Ectodermal cell (in vitro differentiated cells): ENCODE measurements at regions not wholly inside any gene's neighbourhood (a gene's known extent, or its start where the extent isn't known, plus 50 kb on each side); places are given as distances from the start of the nearest gene placed in this dataset.
"Not testable (repeated sequence)": the region's sequence is repeated elsewhere in the genome, so short reads cannot be mapped to it uniquely, and the experiment has no call there.

ENCODE experiments used
- H3K27ac ChIP-seq: 2 replicates; pipeline ENCODE4 v1.7.0; 2013; ENCODE audit warnings: mild to moderate bottlenecking, low read depth, low read length; ENCODE audit not compliant: insufficient read depth, poor library complexity, severe bottlenecking
- H3K27me3 ChIP-seq: 2 replicates; pipeline ENCODE4 v1.7.0; 2013; ENCODE audit warnings: mild to moderate bottlenecking, low read length; ENCODE audit not compliant: insufficient read depth, control insufficient read depth, poor library complexity, severe bottlenecking
- H3K36me3 ChIP-seq: one replicate; pipeline ENCODE4 v1.7.0; 2013; ENCODE audit warnings: low read length; ENCODE audit not compliant: control insufficient read depth, insufficient read depth
- H3K4me1 ChIP-seq: one replicate; pipeline ENCODE4 v1.7.0; 2013; ENCODE audit warnings: low read length; ENCODE audit not compliant: control insufficient read depth, insufficient read depth
- H3K4me3 ChIP-seq: 2 replicates; pipeline ENCODE4 v1.7.0; 2013; ENCODE audit warnings: low read depth, low read length, control low read depth; ENCODE audit not compliant: insufficient read depth
- H3K9me3 ChIP-seq: 2 replicates; pipeline ENCODE4 v1.7.0; 2013; ENCODE audit warnings: mild to moderate bottlenecking, low read length, moderate library complexity; ENCODE audit not compliant: control insufficient read depth
- WGBS, 2 experiments: methylation state at CpG; one replicate each; pipeline ENCODE4 v1.1.7; 2013; ENCODE audit warnings: missing lambda C conversion rate in 2 of 2; 5-methylcytosine and 5-hydroxymethylcytosine counted together

DNA sequence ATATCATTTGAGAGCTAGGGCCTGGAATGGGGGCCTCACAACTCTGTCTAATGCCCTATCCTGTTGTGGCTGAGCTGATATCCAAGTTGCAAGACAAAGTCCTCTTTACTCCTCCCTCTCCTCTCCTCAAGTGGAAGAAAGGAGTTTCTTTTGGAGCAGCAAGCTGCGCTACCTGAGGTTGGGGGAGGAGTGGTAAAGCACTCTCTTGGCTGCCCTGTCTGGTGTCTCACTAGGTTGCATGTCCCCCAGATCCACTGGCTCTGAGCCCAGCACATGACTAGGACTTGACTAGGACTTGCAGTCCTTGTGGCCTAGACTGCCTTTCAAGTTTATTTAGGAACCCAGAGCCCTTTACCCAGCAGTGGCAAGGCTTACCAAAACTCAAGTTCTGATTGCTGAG lies 141.1 kb upstream of the SETMAR start:
- H3K36me3 ChIP-seq: no peaks in the 10 kb centered on the region
- H3K27ac ChIP-seq: no peak overlapping the region
- no peaks in the 10 kb centered on the region for H3K27me3 ChIP-seq
- H3K4me3 ChIP-seq: no peak overlapping the region
- H3K4me1 ChIP-seq: no peaks in the 10 kb centered on the region
- 91 to 100% methylated on average over 1 of the region's 1 CpG for WGBS, 2 experiments
- H3K9me3 ChIP-seq: no peaks in the 10 kb centered on the region

DNA sequence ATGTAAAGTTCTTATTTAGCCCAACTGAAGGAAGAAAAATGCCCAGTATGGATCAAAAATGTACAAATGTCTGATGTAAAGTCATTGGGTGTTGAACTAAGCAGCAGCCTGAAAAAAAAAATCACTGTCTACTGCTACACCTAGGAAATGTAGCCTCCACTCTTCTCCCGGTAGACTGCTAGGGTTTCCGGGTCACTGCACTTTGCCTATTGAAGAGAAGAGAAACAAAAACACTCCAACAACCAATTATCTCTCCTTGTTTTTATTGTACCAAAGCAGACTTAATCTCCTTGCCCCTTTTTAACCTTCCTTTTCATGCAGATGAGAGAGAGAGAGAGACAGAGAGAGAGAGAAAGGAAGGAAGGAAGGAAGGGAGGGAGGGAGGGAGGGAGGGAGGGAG lies 140.2 kb upstream of the SETMAR start:
- H3K27ac ChIP-seq: no peak overlapping the region
- no peaks in the 10 kb centered on the region for H3K36me3 ChIP-seq
- no peak overlapping the region for H3K4me3 ChIP-seq
- 76 to 86% methylated on average over 2 of the region's 2 CpGs for WGBS, 2 experiments
- H3K27me3 ChIP-seq: no peaks in the 10 kb centered on the region
- no peaks in the 10 kb centered on the region for H3K9me3 ChIP-seq
- H3K4me1 ChIP-seq: no peaks in the 10 kb centered on the region

DNA sequence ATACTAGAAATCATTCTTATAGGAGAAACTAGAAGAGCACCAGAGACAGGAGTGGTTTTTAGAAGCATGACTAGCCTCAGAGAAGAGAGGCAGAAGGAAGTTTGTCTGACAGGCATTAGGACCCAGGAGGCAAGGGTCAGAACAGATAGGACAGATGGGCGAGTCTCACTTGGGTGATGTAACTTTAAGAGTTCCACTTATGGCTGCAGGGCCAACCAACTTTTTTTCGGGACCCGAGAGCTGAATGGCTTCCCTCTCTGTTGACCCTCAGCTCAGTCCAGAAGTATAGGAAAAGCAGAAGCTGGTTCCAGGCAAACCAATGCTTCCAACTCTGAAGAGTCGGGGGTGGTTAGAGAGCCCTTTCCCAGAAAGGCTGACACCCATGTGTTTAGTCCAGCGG lies 136.6 kb upstream of the SETMAR start:
- no peak overlapping the region for H3K4me3 ChIP-seq
- 89 to 94% methylated on average over 5 of the region's 5 CpGs for WGBS, 2 experiments

DNA sequence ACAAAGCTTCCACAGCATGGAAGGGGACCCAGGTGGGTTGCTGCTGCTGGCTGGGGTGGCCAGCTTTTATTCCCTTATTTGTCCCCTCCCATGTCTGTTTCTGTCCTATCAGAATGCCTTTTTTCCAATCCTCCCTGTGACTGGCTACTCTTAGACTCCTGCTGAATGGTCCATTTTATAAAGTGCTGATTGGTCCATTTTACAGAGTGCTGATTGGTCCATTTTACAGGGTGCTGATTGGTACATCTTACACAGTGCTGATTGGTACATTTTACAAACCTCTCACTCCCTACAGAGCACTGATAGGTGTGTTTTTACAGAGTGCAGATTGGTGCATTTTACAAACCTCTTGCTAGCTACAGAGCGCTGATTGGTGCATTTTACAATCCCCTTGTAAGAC lies 135.9 kb upstream of the SETMAR start:
- H3K9me3 ChIP-seq, H3K4me3 ChIP-seq, H3K4me1 ChIP-seq, H3K36me3 ChIP-seq, H3K27me3 ChIP-seq, H3K27ac ChIP-seq: not testable (repeated sequence)
- WGBS, 2 experiments: 85 to 98% methylated on average over 1 of the region's 1 CpG

More for the DNA sequence above, 136.6 kb upstream of the SETMAR start:
- no peak overlapping the region for H3K27ac ChIP-seq
- H3K36me3 ChIP-seq: no peaks in the 10 kb centered on the region
- H3K4me1 ChIP-seq: no peaks in the 10 kb centered on the region
- H3K27me3 ChIP-seq: no peaks in the 10 kb centered on the region
- no peaks in the 10 kb centered on the region for H3K9me3 ChIP-seq

DNA sequence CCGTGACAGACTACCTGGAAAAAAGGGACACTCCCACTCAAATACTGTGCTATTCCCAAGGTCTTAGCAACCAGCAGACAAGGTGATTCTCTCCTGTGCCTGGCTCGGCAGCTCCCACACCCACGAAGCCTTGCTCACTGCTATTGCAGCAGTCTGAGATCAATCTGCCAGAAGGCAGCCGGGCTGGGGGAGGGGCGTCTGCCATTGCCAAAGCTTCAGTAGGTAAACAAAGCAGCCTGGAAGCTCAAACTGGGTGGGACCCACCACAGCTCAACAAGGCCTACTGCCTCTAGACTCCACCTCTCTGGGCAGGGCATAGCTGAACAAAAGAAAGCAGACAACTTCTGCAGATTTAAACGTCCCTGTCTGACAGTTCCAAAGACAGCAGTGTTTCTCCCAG lies 128.4 kb upstream of the SETMAR start:
- 88 to 89% methylated on average over 6 of the region's 6 CpGs for WGBS, 2 experiments
- Histone ChIP-seq H3K36me3 (no peaks in the 10 kb centered on the region), H3K4me3 (no peak overlapping the region), H3K9me3 (no peaks in the 10 kb centered on the region), H3K27ac (no peak overlapping the region), H3K4me1 (no peaks in the 10 kb centered on the region), H3K27me3 (no peaks in the 10 kb centered on the region)

DNA sequence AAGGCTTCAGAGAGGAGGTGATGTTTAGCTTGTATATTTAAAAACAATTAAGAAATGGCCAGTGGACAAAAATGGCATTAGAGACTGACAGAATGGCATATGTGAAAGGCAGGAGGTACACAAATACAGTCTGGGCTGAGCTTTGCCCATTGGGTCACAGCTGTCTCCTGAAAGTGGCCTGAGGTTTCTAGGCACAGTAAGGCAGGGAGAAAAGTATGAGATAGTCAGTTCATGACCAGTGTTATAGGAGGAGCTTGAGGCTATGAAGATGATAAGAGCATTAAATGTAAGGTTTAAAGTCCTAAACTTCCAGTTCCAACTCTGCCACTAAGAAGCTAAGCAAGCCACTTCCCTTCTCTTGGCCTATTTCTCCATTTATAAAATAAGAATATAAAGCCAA lies 111.2 kb upstream of the SETMAR start:
- no peaks in the 10 kb centered on the region for H3K27me3 ChIP-seq
- no peaks in the 10 kb centered on the region for H3K36me3 ChIP-seq
- no peak overlapping the region for H3K4me3 ChIP-seq
- H3K27ac ChIP-seq: no peak overlapping the region
- no peaks in the 10 kb centered on the region for H3K4me1 ChIP-seq
- peaks cover 2% of the 10 kb centered on the region for H3K9me3 ChIP-seq

DNA sequence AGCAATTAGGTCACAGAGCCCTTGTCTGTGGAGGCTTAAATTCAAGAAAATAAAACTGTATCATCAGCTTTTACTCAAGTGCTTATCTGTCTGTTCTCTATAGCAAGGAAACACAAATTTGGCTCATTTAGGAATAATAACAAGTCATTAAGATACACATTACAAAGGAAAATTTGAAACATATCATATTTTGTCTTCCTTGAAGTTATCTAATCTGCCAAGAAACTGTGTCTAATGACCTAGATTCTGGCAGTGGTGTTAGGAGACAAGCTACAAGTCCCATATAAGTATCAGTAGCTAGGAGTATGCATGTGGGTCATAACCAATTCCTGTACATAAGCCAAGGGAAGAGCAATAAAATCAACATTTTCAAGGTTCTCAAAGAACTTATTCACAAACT lies 108.2 kb upstream of the SETMAR start:
- Histone ChIP-seq H3K9me3 (peaks cover 2% of the 10 kb centered on the region), H3K27me3 (no peaks in the 10 kb centered on the region), H3K27ac (no peak overlapping the region), H3K36me3 (no peaks in the 10 kb centered on the region), H3K4me1 (no peaks in the 10 kb centered on the region), H3K4me3 (no peak overlapping the region)

DNA sequence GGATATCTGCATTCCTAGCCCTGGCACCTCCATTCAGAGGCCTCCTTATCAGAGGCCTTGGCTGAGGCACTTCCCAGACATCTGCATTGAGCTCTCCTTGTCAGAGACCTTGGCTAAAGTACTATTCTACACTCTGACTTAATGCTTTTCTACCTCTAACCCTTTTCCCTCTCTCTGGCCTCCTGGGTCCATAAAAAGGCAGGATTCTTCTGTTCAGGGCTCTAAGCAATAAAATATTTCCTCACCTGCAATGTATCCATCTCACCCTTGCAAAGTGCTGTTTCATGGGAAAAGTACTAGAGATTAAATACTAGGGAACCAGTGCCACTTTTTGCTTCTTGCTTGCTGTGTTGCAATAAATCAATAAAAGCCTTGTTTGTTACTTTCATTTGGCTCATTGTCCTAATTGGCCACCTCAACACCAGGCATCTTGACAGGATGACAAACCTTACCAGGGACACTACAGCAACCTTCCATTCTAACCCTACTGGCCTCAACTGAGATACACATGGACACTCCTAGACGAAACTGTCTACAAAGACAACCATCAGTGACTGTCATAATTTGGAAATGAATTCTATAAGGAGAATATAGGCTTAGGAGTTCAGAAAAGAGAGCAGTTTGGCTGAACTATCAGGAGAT lies 106.5 kb upstream of the SETMAR start:
- Histone ChIP-seq H3K36me3 (no peaks in the 10 kb centered on the region), H3K27ac (no peak overlapping the region), H3K27me3 (no peaks in the 10 kb centered on the region), H3K4me1 (no peaks in the 10 kb centered on the region), H3K4me3 (no peak overlapping the region), H3K9me3 (peaks cover 2% of the 10 kb centered on the region)
- 93% methylated on average over 1 of the region's 1 CpG; no CpG with 5 or more reads in 1 of the 2 experiments for WGBS, 2 experiments

DNA sequence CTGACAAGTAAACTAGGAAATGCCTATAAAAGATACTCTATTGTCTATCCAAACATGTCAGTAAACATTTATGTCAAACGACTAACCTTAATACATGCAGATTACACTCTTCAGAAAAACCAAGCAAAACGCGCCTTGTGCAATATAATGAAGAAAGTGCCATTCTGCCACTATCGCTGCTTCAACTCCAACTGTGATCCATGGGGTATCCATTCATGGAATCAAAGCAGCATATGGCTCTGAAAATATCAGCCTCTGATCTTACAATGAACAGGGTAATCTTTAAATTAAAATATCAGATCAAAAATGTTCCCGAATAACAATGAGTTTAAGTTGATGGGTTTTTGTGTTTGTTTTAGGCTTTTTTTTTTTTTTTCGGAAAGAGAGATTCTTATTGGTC lies 105.5 kb upstream of the SETMAR start:
- Histone ChIP-seq H3K27ac (no peak overlapping the region), H3K36me3 (no peaks in the 10 kb centered on the region), H3K9me3 (peaks cover 2% of the 10 kb centered on the region), H3K27me3 (no peaks in the 10 kb centered on the region), H3K4me1 (no peaks in the 10 kb centered on the region), H3K4me3 (no peak overlapping the region)
- WGBS, 2 experiments: 94 to 96% methylated on average over 4 to 5 of the region's 6 CpGs

DNA sequence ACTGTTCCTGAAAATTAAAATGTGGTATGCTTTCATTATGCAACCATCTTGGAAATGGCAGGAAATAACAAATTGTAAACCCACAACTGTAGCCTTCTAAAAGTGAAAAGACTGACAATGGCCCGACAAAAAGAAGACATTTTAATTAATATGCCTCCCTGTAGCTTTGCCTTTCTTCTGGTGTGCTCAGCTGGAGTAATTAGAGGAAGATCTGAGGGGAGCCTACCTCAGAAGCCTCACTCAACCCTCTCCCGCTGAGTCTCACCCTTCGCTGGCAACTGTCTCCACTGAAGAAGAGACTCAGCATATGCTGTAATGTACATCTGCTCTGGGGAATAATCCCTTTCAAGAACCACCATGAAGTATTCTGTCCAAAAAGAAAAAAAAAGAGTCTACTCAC lies 104.7 kb upstream of the SETMAR start:
- H3K27me3 ChIP-seq: no peaks in the 10 kb centered on the region
- H3K9me3 ChIP-seq: no peaks in the 10 kb centered on the region
- no peaks in the 10 kb centered on the region for H3K36me3 ChIP-seq
- no peak overlapping the region for H3K4me3 ChIP-seq
- H3K27ac ChIP-seq: no peak overlapping the region
- no peaks in the 10 kb centered on the region for H3K4me1 ChIP-seq
- WGBS, 2 experiments: 61 to 77% methylated on average over 2 to 3 of the region's 3 CpGs

DNA sequence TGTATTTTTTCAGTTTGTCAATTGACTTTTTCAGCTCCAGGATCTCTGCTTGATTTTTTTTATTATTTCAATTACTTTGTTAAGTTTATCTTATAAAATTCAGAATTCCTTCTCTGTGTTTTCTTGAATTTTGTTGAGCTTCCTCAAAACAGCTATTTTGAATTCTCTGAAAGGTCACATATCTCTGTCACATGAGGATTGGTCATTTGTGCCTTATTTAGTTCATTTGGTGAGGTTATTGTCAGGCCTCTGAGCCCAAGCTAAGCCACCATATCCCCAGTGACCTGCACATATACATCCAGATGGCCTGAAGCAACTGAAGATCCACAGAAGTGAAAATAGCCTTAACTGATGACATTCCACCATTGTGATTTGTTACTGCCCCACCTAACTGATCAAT lies 98.4 kb upstream of the SETMAR start:
- not testable (repeated sequence) for H3K27ac ChIP-seq, H3K4me3 ChIP-seq, H3K4me1 ChIP-seq, H3K27me3 ChIP-seq, H3K36me3 ChIP-seq, H3K9me3 ChIP-seq
